OCI-LY1 (cell line): ENCODE measurements at regions not wholly inside any gene's neighbourhood (a gene's known extent, or its start where the extent isn't known, plus 50 kb on each side); places are given as distances from the start of the nearest gene placed in this dataset.

Source experiments
- H2AFZ ChIP-seq: fragments of 200-600 bp; sonication (generic), shearing (Covaris generic); 2 replicates; pipeline ENCODE4 v1.6.0; 2014; ENCODE audit warnings: antibody characterized with exemption, mild to moderate bottlenecking, low read length
- H3F3A ChIP-seq: fragments of 200-600 bp; sonication (generic), shearing (Covaris generic); 2 replicates; pipeline ENCODE4 v1.6.0; 2014; ENCODE audit warnings: mild to moderate bottlenecking, antibody characterized with exemption, low read length, moderate library complexity; ENCODE audit not compliant: insufficient read depth
- H3K27ac ChIP-seq: fragments of 200-600 bp; sonication (generic); 2 replicates; pipeline ENCODE4 v1.5.1; 2014; ENCODE audit warnings: low read length, mixed run types, mild to moderate bottlenecking, low read depth; ENCODE audit not compliant: poor library complexity, severe bottlenecking
- H3K27me3 ChIP-seq: fragments of 200-600 bp; sonication (generic); 2 replicates; pipeline ENCODE4 v1.6.0; 2014; ENCODE audit warnings: antibody characterized with exemption, mild to moderate bottlenecking, low read length, moderate library complexity; ENCODE audit not compliant: insufficient read depth
- H3K36me3 ChIP-seq: fragments of 200-600 bp; sonication (generic); 2 replicates; pipeline ENCODE4 v1.6.1; 2014; ENCODE audit warnings: mild to moderate bottlenecking, antibody characterized with exemption, low read length, moderate library complexity, mixed read lengths; ENCODE audit not compliant: insufficient read depth
- H3K4me1 ChIP-seq: fragments of 200-600 bp; sonication (generic); 2 replicates; pipeline ENCODE4 v1.5.1; 2014; ENCODE audit warnings: mild to moderate bottlenecking, low read length, moderate library complexity; ENCODE audit not compliant: insufficient read depth, severe bottlenecking
- H3K4me2 ChIP-seq: fragments of 200-600 bp; sonication (generic), shearing (Covaris generic); 2 replicates; pipeline ENCODE4 v1.6.1; 2014; ENCODE audit warnings: low read length
- H3K4me3 ChIP-seq: fragments of 200-600 bp; sonication (generic); 2 replicates; pipeline ENCODE4 v1.5.1; 2014; ENCODE audit warnings: low read length, low read depth, mild to moderate bottlenecking, mixed read lengths; ENCODE audit not compliant: poor library complexity, severe bottlenecking
- H3K79me2 ChIP-seq: fragments of 200-600 bp; shearing (Covaris generic); 2 replicates; pipeline ENCODE4 v1.6.1; 2016; ENCODE audit warnings: mixed run types, low read length, mixed read lengths; ENCODE audit not compliant: insufficient read depth
- H3K9ac ChIP-seq: fragments of 200-600 bp; sonication (generic), shearing (Covaris generic); 2 replicates; pipeline ENCODE4 v1.6.1; 2014; ENCODE audit warnings: mild to moderate bottlenecking, low read length, mixed read lengths
- H3K9me2 ChIP-seq: fragments of 200-600 bp; sonication (generic), shearing (Covaris generic); 2 replicates; pipeline ENCODE4 v1.6.1; 2014; ENCODE audit warnings: low read depth, mild to moderate bottlenecking, low read length, mixed read lengths
- H3K9me3 ChIP-seq: fragments of 200-600 bp; shearing (Covaris generic); 2 replicates; pipeline ENCODE4 v1.6.1; 2014; ENCODE audit warnings: low read length, mixed read lengths
- H4K20me1 ChIP-seq: fragments of 200-600 bp; sonication (generic), shearing (Covaris generic); 2 replicates; pipeline ENCODE4 v1.6.0; 2016; ENCODE audit warnings: mild to moderate bottlenecking, low read length; ENCODE audit not compliant: insufficient read depth
- CTCF ChIP-seq: fragments of 200-600 bp; sonication (generic), shearing (Covaris generic); IDR thresholded peaks from 2 replicates; pipeline ENCODE4 v1.5.1; 2017; ENCODE audit warnings: mild to moderate bottlenecking, antibody characterized with exemption, low read length, moderate library complexity, mixed read lengths
- EZH2 ChIP-seq: fragments of 200-600 bp; sonication (generic), shearing (Covaris generic); IDR thresholded peaks from 2 replicates; pipeline ENCODE4 v1.8.0; 2017; ENCODE audit warnings: borderline replicate concordance, mixed run types, mild to moderate bottlenecking, antibody characterized with exemption, low read length, moderate library complexity, mixed read lengths

GRCh38 chr18:1018181-1018681 is 113.6 kb downstream of the ADCYAP1 start:
- Histone ChIP-seq H3K9ac (no peak overlapping the region), H3F3A (no peaks in the 10 kb centered on the region), H3K27ac (no peak overlapping the region), H4K20me1 (no peaks in the 10 kb centered on the region), H2AFZ (no peak overlapping the region), H3K79me2 (no peaks in the 10 kb centered on the region), H3K27me3 (no peaks in the 10 kb centered on the region), H3K4me1 (no peaks in the 10 kb centered on the region), H3K4me3 (no peak overlapping the region), H3K9me2 (no peaks in the 10 kb centered on the region), H3K9me3 (no peaks in the 10 kb centered on the region), H3K36me3 (no peaks in the 10 kb centered on the region), H3K4me2 (no peak overlapping the region)
- TF ChIP-seq CTCF (no peak), EZH2 (no peak)

GRCh38 chr18:1019191-1019590 is 114.5 kb downstream of the ADCYAP1 start:
- H3K27ac ChIP-seq: no peak overlapping the region
- no peaks in the 10 kb centered on the region for H3K9me3 ChIP-seq
- H3K4me3 ChIP-seq: no peak overlapping the region
- no peaks in the 10 kb centered on the region for H3K9me2 ChIP-seq
- no peak overlapping the region for H3K9ac ChIP-seq
- no peak overlapping the region for H2AFZ ChIP-seq
- H3K4me2 ChIP-seq: no peak overlapping the region
- no peaks in the 10 kb centered on the region for H3K27me3 ChIP-seq
- H3K79me2 ChIP-seq: no peaks in the 10 kb centered on the region
- H4K20me1 ChIP-seq: no peaks in the 10 kb centered on the region
- TF ChIP-seq CTCF (no peak), EZH2 (no peak)
- no peaks in the 10 kb centered on the region for H3K36me3 ChIP-seq
- H3F3A ChIP-seq: no peaks in the 10 kb centered on the region
- H3K4me1 ChIP-seq: no peaks in the 10 kb centered on the region

- Histone ChIP-seq H3K9me3 (no peaks in the 10 kb centered on the region), H3K4me3 (no peak overlapping the region), H2AFZ (no peak overlapping the region), H3K79me2 (no peaks in the 10 kb centered on the region), H3K4me2 (no peak overlapping the region), H3K27me3 (no peaks in the 10 kb centered on the region), H3K27ac (no peak overlapping the region), H3K9ac (no peak overlapping the region), H3K36me3 (no peaks in the 10 kb centered on the region), H3K9me2 (no peaks in the 10 kb centered on the region), H3K4me1 (no peaks in the 10 kb centered on the region), H4K20me1 (no peaks in the 10 kb centered on the region), H3F3A (no peaks in the 10 kb centered on the region)
- TF ChIP-seq CTCF (no peak), EZH2 (no peak)
Observed at GRCh38 chr18:1020731-1021344, 116.2 kb downstream of the ADCYAP1 start.
